ENCODE measurements at regions not wholly inside any gene's neighbourhood (a gene's known extent, or its start where the extent isn't known, plus 50 kb on each side); places are given as distances from the start of the nearest gene placed in this dataset.

- TF ChIP-seq PATZ1 (CRISPR knock-in tag; IDR thresholded peaks at IDR 0.05; ENCODE audit: borderline replicate concordance) = no peak
- TF ChIP-seq ZNF70 (CRISPR knock-in tag; IDR thresholded peaks at IDR 0.05) = no peak
- no peak for TF ChIP-seq RARB (CRISPR knock-in tag; IDR thresholded peaks at IDR 0.05)
- no peak for TF ChIP-seq ZNF565 (CRISPR knock-in tag; conservative IDR thresholded peaks at IDR 0.05; ENCODE audit: low read depth)
- TF ChIP-seq GLIS3 (CRISPR knock-in tag; IDR thresholded peaks at IDR 0.05) = no peak
These were observed 192.3 kb upstream of the CADM1 start (continued) for GRCh38 chr11:115696563-115696962.

- ATAC-seq = no peak
- TF ChIP-seq ZFP3 (CRISPR knock-in tag; IDR thresholded peaks at IDR 0.05) (no peak), SNAI2 (CRISPR knock-in tag; IDR thresholded peaks at IDR 0.05) (no peak), ZC3H10 (CRISPR knock-in tag; IDR thresholded peaks at IDR 0.05) (no peak), GLIS3 (CRISPR knock-in tag; IDR thresholded peaks at IDR 0.05) (no peak), ZFP30 (CRISPR knock-in tag; IDR thresholded peaks at IDR 0.05) (no peak), ZNF565 (CRISPR knock-in tag; conservative IDR thresholded peaks at IDR 0.05; ENCODE audit: low read depth) (no peak), ZNF70 (CRISPR knock-in tag; IDR thresholded peaks at IDR 0.05) (no peak), ESRRG (CRISPR knock-in tag; IDR thresholded peaks at IDR 0.05) (no peak), ISL1 (CRISPR knock-in tag; IDR thresholded peaks at IDR 0.05) (no peak), ZNF8 (CRISPR knock-in tag; IDR thresholded peaks at IDR 0.05) (no peak), TOX (CRISPR knock-in tag; IDR thresholded peaks at IDR 0.05; ENCODE audit: borderline replicate concordance) (no peak), BACH2 (CRISPR knock-in tag; IDR thresholded peaks at IDR 0.05; ENCODE audit: borderline replicate concordance) (no peak), TCF4 (CRISPR knock-in tag; IDR thresholded peaks at IDR 0.05; ENCODE audit: borderline replicate concordance) (no peak), ARNTL (CRISPR knock-in tag; IDR thresholded peaks at IDR 0.05; ENCODE audit: borderline replicate concordance, low read depth) (no peak)
These were observed 191.6 kb upstream of the CADM1 start for GRCh38 chr11:115695677-115696364.

- TF ChIP-seq BACH2 (CRISPR knock-in tag; IDR thresholded peaks at IDR 0.05; ENCODE audit: borderline replicate concordance) = no peak
- ATAC-seq = no peak
These were observed 188.8 kb upstream of the CADM1 start for GRCh38 chr11:115693002-115693401.

- no peak for ATAC-seq
- TF ChIP-seq PATZ1 (CRISPR knock-in tag; IDR thresholded peaks at IDR 0.05; ENCODE audit: borderline replicate concordance) (no peak), OSR1 (CRISPR knock-in tag; IDR thresholded peaks at IDR 0.05) (no peak), BACH2 (CRISPR knock-in tag; IDR thresholded peaks at IDR 0.05; ENCODE audit: borderline replicate concordance) (no peak), POU6F1 (CRISPR knock-in tag; IDR thresholded peaks at IDR 0.05; ENCODE audit: borderline replicate concordance, low read depth) (no peak), ZNF70 (CRISPR knock-in tag; IDR thresholded peaks at IDR 0.05) (no peak), ARNTL (CRISPR knock-in tag; IDR thresholded peaks at IDR 0.05; ENCODE audit: borderline replicate concordance, low read depth) (no peak)
These were observed 186.8 kb upstream of the CADM1 start for GRCh38 chr11:115691030-115691429.

GRCh38 chr11:115687934-115688333 is 183.7 kb upstream of the CADM1 start:
- TF ChIP-seq ZNF8 (CRISPR knock-in tag; IDR thresholded peaks at IDR 0.05) (no peak), ZFP3 (CRISPR knock-in tag; IDR thresholded peaks at IDR 0.05) (no peak), GLIS3 (CRISPR knock-in tag; IDR thresholded peaks at IDR 0.05) (no peak), RARB (CRISPR knock-in tag; IDR thresholded peaks at IDR 0.05) (no peak), POU6F1 (CRISPR knock-in tag; IDR thresholded peaks at IDR 0.05; ENCODE audit: borderline replicate concordance, low read depth) (no peak), OSR1 (CRISPR knock-in tag; IDR thresholded peaks at IDR 0.05) (no peak), TCF4 (CRISPR knock-in tag; IDR thresholded peaks at IDR 0.05; ENCODE audit: borderline replicate concordance) (no peak), ZC3H10 (CRISPR knock-in tag; IDR thresholded peaks at IDR 0.05) (no peak), CSRNP3 (CRISPR knock-in tag; IDR thresholded peaks at IDR 0.05) (no peak)

More at GRCh38 chr11:115687934-115688333, 183.7 kb upstream of the CADM1 start:
- no peak for ATAC-seq
